OCI-LY1 (cell line): ENCODE measurements at regions not wholly inside any gene's neighbourhood (a gene's known extent, or its start where the extent isn't known, plus 50 kb on each side); places are given as distances from the start of the nearest gene placed in this dataset.

ENCODE experiments used
- EZH2 ChIP-seq: fragments of 200-600 bp; sonication (generic), shearing (Covaris generic); IDR thresholded peaks from 2 replicates; pipeline ENCODE4 v1.8.0; 2017; ENCODE audit warnings: borderline replicate concordance, mixed run types, mild to moderate bottlenecking, antibody characterized with exemption, low read length, moderate library complexity, mixed read lengths
- TF ChIP-seq, protein P1 (sequence below): fragments of 200-600 bp; sonication (generic), shearing (Covaris generic); IDR thresholded peaks from 2 replicates; pipeline ENCODE4 v1.5.1; 2017; ENCODE audit warnings: mild to moderate bottlenecking, antibody characterized with exemption, low read length, moderate library complexity, mixed read lengths

- no peak for TF ChIP-seq EZH2
- TF ChIP-seq, protein P1, sequence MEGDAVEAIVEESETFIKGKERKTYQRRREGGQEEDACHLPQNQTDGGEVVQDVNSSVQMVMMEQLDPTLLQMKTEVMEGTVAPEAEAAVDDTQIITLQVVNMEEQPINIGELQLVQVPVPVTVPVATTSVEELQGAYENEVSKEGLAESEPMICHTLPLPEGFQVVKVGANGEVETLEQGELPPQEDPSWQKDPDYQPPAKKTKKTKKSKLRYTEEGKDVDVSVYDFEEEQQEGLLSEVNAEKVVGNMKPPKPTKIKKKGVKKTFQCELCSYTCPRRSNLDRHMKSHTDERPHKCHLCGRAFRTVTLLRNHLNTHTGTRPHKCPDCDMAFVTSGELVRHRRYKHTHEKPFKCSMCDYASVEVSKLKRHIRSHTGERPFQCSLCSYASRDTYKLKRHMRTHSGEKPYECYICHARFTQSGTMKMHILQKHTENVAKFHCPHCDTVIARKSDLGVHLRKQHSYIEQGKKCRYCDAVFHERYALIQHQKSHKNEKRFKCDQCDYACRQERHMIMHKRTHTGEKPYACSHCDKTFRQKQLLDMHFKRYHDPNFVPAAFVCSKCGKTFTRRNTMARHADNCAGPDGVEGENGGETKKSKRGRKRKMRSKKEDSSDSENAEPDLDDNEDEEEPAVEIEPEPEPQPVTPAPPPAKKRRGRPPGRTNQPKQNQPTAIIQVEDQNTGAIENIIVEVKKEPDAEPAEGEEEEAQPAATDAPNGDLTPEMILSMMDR: no peak
Measured at GRCh38 chr3:86234506-86235254, 756.3 kb downstream of the VGLL3 start.
